ENCODE measurements at regions not wholly inside any gene's neighbourhood (a gene's known extent, or its start where the extent isn't known, plus 50 kb on each side); places are given as distances from the start of the nearest gene placed in this dataset.
"Not testable (repeated sequence)": the region's sequence is repeated elsewhere in the genome, so short reads cannot be mapped to it uniquely, and the experiment has no call there.

GRCh38 chr16:46428108-46429061 lies 192.8 kb downstream of the SHCBP1 start:
- no peak overlapping the region for H3K4me3 ChIP-seq
- no peaks in the 10 kb centered on the region for H3K36me3 ChIP-seq
- TF ChIP-seq CTCF (IDR thresholded peaks at IDR 0.05) (no peak), POLR2AphosphoS5 (IDR thresholded peaks at IDR 0.05) (no peak), POLR2A (IDR thresholded peaks at IDR 0.05) (no peak)
- DNase-seq (ENCODE audit: low spot score in 2 of 2): no peak
- peaks cover 0 to 11% of the 10 kb centered on the region in 2 donors for H3K27me3 ChIP-seq
- H3K4me1 ChIP-seq: no peaks in the 10 kb centered on the region
- H3K27ac ChIP-seq: no peak overlapping the region
- peaks cover 16 to 27% of the 10 kb centered on the region in 2 donors for H3K9me3 ChIP-seq
- intact Hi-C loops (cut with DNase I; ENCODE audit: low total_unique reads): no loop called here

- TF ChIP-seq CTCF (IDR thresholded peaks at IDR 0.05): no peak
- no peak for TF ChIP-seq POLR2AphosphoS5 (IDR thresholded peaks at IDR 0.05)
- no peak for TF ChIP-seq POLR2A (IDR thresholded peaks at IDR 0.05)
- Histone ChIP-seq H3K27me3 (peaks cover 0 to 11% of the 10 kb centered on the region in 2 donors), H3K27ac (no peak overlapping the region), H3K36me3 (no peaks in the 10 kb centered on the region), H3K9me3 (peaks cover 16 to 31% of the 10 kb centered on the region in 2 donors), H3K4me3 (no peak overlapping the region), H3K4me1 (no peaks in the 10 kb centered on the region)
- no peak for DNase-seq (ENCODE audit: low spot score in 2 of 2)
- intact Hi-C loops (cut with DNase I; ENCODE audit: low total_unique reads): no loop called here
Observed at GRCh38 chr16:46427340-46428107, 193.7 kb downstream of the SHCBP1 start.

DNA sequence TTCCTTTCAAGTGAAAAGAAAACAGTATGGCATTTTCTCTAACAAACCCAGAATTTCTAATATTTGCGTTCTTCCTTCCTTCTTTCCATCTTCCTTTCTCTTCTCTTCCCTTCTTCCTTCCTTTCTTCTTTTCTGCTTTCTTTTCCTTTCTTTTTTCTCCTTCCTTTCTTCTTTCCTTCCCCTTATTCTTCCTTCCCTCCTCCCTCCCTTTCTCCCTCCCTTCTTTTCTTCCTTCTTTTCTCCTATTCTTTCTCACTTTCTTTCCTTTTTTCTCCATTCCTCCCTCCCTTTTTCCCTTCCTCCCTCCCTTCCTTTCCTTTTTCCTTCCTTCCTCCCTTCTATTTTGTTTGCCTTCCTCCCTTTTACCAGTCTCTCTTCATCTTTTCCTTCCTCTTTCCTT lies 194.8 kb downstream of the SHCBP1 start:
- Histone ChIP-seq H3K4me3 (no peak overlapping the region), H3K36me3 (no peaks in the 10 kb centered on the region), H3K27me3 (peaks cover 0 to 11% of the 10 kb centered on the region in 2 donors), H3K9me3 (peaks cover 16 to 42% of the 10 kb centered on the region in 2 donors), H3K27ac (no peak overlapping the region), H3K4me1 (no peaks in the 10 kb centered on the region)
- TF ChIP-seq CTCF (IDR thresholded peaks at IDR 0.05): no peak
- no peak for TF ChIP-seq POLR2A (IDR thresholded peaks at IDR 0.05)
- TF ChIP-seq POLR2AphosphoS5 (IDR thresholded peaks at IDR 0.05): no peak
- no peak for DNase-seq (ENCODE audit: low spot score in 2 of 2)
- intact Hi-C loops (cut with DNase I; ENCODE audit: low total_unique reads): no loop called here

DNA sequence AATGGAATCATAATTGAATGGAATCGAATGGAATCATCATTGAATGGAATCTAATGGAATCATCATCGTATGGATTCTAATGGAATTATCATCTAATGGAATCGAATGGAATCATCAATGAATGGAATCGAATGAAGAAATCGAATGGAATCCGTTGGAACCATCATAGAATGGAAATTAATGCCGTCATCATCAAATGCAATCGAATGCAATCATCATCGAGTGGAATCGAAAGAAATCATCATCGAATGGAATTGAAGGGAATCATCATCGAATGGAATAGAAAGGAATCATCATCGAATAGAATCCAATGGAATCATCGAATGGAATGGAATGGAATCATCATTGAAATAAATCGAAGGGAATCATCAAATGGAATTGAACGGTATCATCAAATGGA lies 217.2 kb downstream of the SHCBP1 start:
- Histone ChIP-seq H3K4me1 (no peaks in the 10 kb centered on the region), H3K36me3 (no peaks in the 10 kb centered on the region), H3K27me3 (no peaks in the 10 kb centered on the region), H3K27ac (no peak overlapping the region), H3K9me3 (peaks cover 0 to 32% of the 10 kb centered on the region in 2 donors), H3K4me3 (no peak overlapping the region)
- DNase-seq (ENCODE audit: low spot score in 2 of 2): no peak
- TF ChIP-seq POLR2AphosphoS5 (IDR thresholded peaks at IDR 0.05) (no peak), POLR2A (IDR thresholded peaks at IDR 0.05) (no peak), CTCF (IDR thresholded peaks at IDR 0.05) (no peak)
- intact Hi-C loops (cut with DNase I; ENCODE audit: low total_unique reads): no loop called here

GRCh38 chr16:46398559-46398958 lies 222.6 kb downstream of the SHCBP1 start:
- H3K4me1 ChIP-seq; H3K9me3 ChIP-seq; intact Hi-C loops (cut with DNase I; ENCODE audit: low total_unique reads); H3K36me3 ChIP-seq; H3K4me3 ChIP-seq; H3K27me3 ChIP-seq; H3K27ac ChIP-seq: not testable (repeated sequence)
- peak in 1 of 2 donors; percentile 49 for DNase-seq (ENCODE audit: low spot score in 2 of 2)

GRCh38 chr16:46396883-46397270 lies 224.3 kb downstream of the SHCBP1 start:
- H3K9me3 ChIP-seq; intact Hi-C loops (cut with DNase I; ENCODE audit: low total_unique reads); H3K27ac ChIP-seq; H3K27me3 ChIP-seq; H3K4me1 ChIP-seq; H3K36me3 ChIP-seq; H3K4me3 ChIP-seq: not testable (repeated sequence)
- DNase-seq (ENCODE audit: low spot score in 2 of 2): peak in 1 of 2 donors; percentile 17

DNA sequence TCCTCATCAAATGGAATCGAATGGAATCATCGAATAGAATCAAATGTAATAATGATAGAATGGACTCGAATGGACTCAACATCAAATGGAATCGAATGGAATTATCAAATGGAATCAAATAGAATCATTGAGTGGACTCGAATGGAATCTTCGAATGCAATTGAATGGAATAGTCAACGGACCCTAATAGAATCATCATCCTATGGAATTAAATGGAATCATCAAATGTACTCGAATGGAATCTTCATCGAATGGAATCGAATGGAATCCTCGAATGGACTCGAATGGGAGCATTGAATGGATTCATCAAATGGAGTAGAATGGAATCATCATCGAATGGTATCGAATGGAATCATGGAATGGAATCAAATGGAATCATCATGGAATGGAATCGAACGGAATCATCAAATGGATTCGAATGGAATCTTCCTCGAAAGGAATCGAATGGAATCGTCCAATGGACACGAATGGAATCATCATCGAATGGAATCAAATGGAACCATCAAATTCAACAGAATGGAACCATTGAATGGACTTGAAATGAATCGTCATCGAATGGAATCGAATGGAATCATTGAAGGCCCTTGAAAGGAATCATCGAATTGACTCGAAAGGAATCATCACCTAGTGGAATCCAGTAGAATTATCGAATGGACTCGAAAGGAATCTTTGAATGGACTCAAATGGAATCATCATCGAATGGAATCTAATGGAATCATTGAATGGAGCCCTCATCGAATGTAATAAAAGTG lies 224.9 kb downstream of the SHCBP1 start:
- H3K4me3 ChIP-seq; H3K36me3 ChIP-seq; H3K9me3 ChIP-seq; DNase-seq (ENCODE audit: low spot score in 2 of 2); intact Hi-C loops (cut with DNase I; ENCODE audit: low total_unique reads); H3K4me1 ChIP-seq; H3K27ac ChIP-seq; H3K27me3 ChIP-seq: not testable (repeated sequence)

GRCh38 chr16:46395391-46395921 lies 225.7 kb downstream of the SHCBP1 start:
- H3K27me3 ChIP-seq; DNase-seq (ENCODE audit: low spot score in 2 of 2); H3K27ac ChIP-seq; H3K9me3 ChIP-seq; H3K4me3 ChIP-seq; H3K4me1 ChIP-seq; H3K36me3 ChIP-seq; intact Hi-C loops (cut with DNase I; ENCODE audit: low total_unique reads): not testable (repeated sequence)
